ENCODE measurements at regions not wholly inside any gene's neighbourhood (a gene's known extent, or its start where the extent isn't known, plus 50 kb on each side); places are given as distances from the start of the nearest gene placed in this dataset.

- DNase-seq: no peak
Measured at GRCh38 chr7:20952916-20953315, 166.2 kb upstream of the SP8 start.

GRCh38 chr7:20954711-20955619, 168.3 kb upstream of the SP8 start:
- DNase-seq: no peak

GRCh38 chr7:20958572-20958971, 171.9 kb upstream of the SP8 start:
- no peak for DNase-seq

GRCh38 chr7:20959281-20959680, 172.6 kb upstream of the SP8 start:
- no peak for DNase-seq

GRCh38 chr7:20963556-20964280, 177.0 kb upstream of the SP8 start:
- DNase-seq: no peak

GRCh38 chr7:20964281-20964918, 177.7 kb upstream of the SP8 start:
- DNase-seq: no peak

GRCh38 chr7:20971219-20971618, 184.5 kb upstream of the SP8 start:
- no peak for DNase-seq

GRCh38 chr7:20980232-20980631, 193.5 kb upstream of the SP8 start:
- no peak for DNase-seq

GRCh38 chr7:20980668-20981264, 194.1 kb upstream of the SP8 start:
- DNase-seq: no peak

- DNase-seq: no peak
Measured at GRCh38 chr7:20988340-20988739, 201.7 kb upstream of the SP8 start.

GRCh38 chr7:20991544-20991943, 204.9 kb upstream of the SP8 start:
- no peak for DNase-seq

GRCh38 chr7:20993693-20994092, 207.0 kb upstream of the SP8 start:
- DNase-seq: no peak

GRCh38 chr7:20998309-20998708, 211.6 kb upstream of the SP8 start:
- DNase-seq: no peak

GRCh38 chr7:21011153-21011552, 224.5 kb upstream of the SP8 start:
- DNase-seq: no peak

- DNase-seq: no peak
Measured at GRCh38 chr7:21013765-21014539, 227.3 kb upstream of the SP8 start.

- no peak for DNase-seq
Measured at GRCh38 chr7:21020667-21021066, 234.0 kb upstream of the SP8 start.

- DNase-seq: no peak
Measured at GRCh38 chr7:21023841-21024484, 237.3 kb upstream of the SP8 start.

GRCh38 chr7:21024485-21024867, 237.8 kb upstream of the SP8 start:
- no peak for DNase-seq

- no peak for DNase-seq
Measured at GRCh38 chr7:21028186-21028585, 241.5 kb upstream of the SP8 start.

GRCh38 chr7:21028599-21028998, 241.9 kb upstream of the SP8 start:
- no peak for DNase-seq

GRCh38 chr7:21029006-21029405, 242.3 kb upstream of the SP8 start:
- DNase-seq: no peak

Data from HCEC 1CT (cell line).